B cell (primary cell): ENCODE measurements at regions not wholly inside any gene's neighbourhood (a gene's known extent, or its start where the extent isn't known, plus 50 kb on each side); places are given as distances from the start of the nearest gene placed in this dataset.

ENCODE experiments used
- EZH2 ChIP-seq: IDR thresholded peaks from 2 replicates; pipeline ENCODE4 v1.6.1; 2012; ENCODE audit warnings: borderline replicate concordance, low read depth, mild to moderate bottlenecking, moderate library complexity, low read length; ENCODE audit not compliant: insufficient read depth, poor library complexity, severe bottlenecking
- TF ChIP-seq, protein P1 (sequence below): fragments of 200-600 bp; IDR thresholded peaks from one replicate; pipeline ENCODE4 v1.8.0; 2022; ENCODE audit warnings: antibody characterized with exemption, mild to moderate bottlenecking

DNA sequence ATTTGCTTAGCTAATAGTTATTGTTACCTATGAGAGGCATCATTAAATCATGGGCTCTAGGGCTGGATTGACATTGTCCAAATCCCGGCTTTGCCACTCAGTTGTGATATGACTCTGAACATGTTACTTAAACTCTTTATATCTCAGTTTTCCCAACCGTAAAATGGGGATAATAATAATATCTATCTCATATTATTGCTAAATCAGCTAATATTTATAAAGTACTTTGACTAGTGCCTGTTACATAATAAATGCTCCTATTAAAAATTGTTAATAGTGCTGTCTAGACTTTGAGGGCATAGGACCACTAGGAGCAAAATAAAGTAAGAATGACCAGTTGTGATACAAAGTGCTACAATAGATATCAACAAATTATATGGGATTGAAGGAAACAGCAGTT lies 376.3 kb upstream of the FIGN start:
- TF ChIP-seq, protein P1, sequence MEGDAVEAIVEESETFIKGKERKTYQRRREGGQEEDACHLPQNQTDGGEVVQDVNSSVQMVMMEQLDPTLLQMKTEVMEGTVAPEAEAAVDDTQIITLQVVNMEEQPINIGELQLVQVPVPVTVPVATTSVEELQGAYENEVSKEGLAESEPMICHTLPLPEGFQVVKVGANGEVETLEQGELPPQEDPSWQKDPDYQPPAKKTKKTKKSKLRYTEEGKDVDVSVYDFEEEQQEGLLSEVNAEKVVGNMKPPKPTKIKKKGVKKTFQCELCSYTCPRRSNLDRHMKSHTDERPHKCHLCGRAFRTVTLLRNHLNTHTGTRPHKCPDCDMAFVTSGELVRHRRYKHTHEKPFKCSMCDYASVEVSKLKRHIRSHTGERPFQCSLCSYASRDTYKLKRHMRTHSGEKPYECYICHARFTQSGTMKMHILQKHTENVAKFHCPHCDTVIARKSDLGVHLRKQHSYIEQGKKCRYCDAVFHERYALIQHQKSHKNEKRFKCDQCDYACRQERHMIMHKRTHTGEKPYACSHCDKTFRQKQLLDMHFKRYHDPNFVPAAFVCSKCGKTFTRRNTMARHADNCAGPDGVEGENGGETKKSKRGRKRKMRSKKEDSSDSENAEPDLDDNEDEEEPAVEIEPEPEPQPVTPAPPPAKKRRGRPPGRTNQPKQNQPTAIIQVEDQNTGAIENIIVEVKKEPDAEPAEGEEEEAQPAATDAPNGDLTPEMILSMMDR = no peak
- TF ChIP-seq EZH2 = no peak
